ENCODE measurements at regions not wholly inside any gene's neighbourhood (a gene's known extent, or its start where the extent isn't known, plus 50 kb on each side); places are given as distances from the start of the nearest gene placed in this dataset.

GRCh38 chr12:75599061-75599460 lies 87.7 kb upstream of the KRR1 start:
- intact Hi-C loops (cut with DNase I, micrococcal nuclease), result no loop called here
- ATAC-seq (ENCODE audit: poor library complexity) (no peak), DNase-seq (no peak)
- H3K9me3 Mint-ChIP-seq, result no peaks in the 10 kb centered on the region
- Histone ChIP-seq H3K27me3 (ENCODE audit: control insufficient read depth in 1 of 2, insufficient read depth in 2 of 2, low read length in 2 of 2) (peaks cover 0 to 3% of the 10 kb centered on the region in 2 experiments), H3K4me3 (ENCODE audit: low read length) (no peak overlapping the region), H3K36me3 (ENCODE audit: insufficient read depth, low read length) (no peaks in the 10 kb centered on the region), H3K27ac (ENCODE audit: low read depth in 1 of 2, low read length in 2 of 2) (no peak overlapping the region), H3K9me3 (ENCODE audit: control insufficient read depth in 1 of 2, insufficient read depth in 1 of 2, low read length in 2 of 2) (no peaks in the 10 kb centered on the region), H3K4me1 (ENCODE audit: insufficient read depth, low read length) (no peaks in the 10 kb centered on the region)
- no peak overlapping the region for H3K27ac Mint-ChIP-seq
- H3K36me3 Mint-ChIP-seq (ENCODE audit: low read depth), result no peaks in the 10 kb centered on the region
- H3K27me3 Mint-ChIP-seq, result peaks cover 5% of the 10 kb centered on the region
- ChIA-PET POLR2A (no interaction called here), CTCF (interaction anchor here (0.5 to 1.5 kb wide), 2 partner anchors 15 to 416 kb away, joined by 3 read pairs; no protein-coding TSS in a partner anchor)
- no peak for TF ChIP-seq CTCF (IDR thresholded peaks at IDR 0.05)
- H3K4me3 Mint-ChIP-seq, result no peak overlapping the region
- H3K4me1 Mint-ChIP-seq (ENCODE audit: low read depth), result no peaks in the 10 kb centered on the region

GRCh38 chr12:75596406-75596805 lies 85.0 kb upstream of the KRR1 start:
- H3K27me3 ChIP-seq (ENCODE audit: control insufficient read depth in 1 of 2, insufficient read depth in 2 of 2, low read length in 2 of 2), result peaks cover 3 to 5% of the 10 kb centered on the region in 2 experiments
- Mint-ChIP-seq H3K36me3 (ENCODE audit: low read depth) (no peaks in the 10 kb centered on the region), H3K4me1 (ENCODE audit: low read depth) (no peaks in the 10 kb centered on the region), H3K9me3 (no peaks in the 10 kb centered on the region), H3K27ac (no peak overlapping the region), H3K4me3 (no peak overlapping the region), H3K27me3 (peaks cover 5% of the 10 kb centered on the region)
- no peaks in the 10 kb centered on the region for H3K36me3 ChIP-seq (ENCODE audit: insufficient read depth, low read length)
- DNase-seq, result no peak
- no peaks in the 10 kb centered on the region for H3K4me1 ChIP-seq (ENCODE audit: insufficient read depth, low read length)
- H3K27ac ChIP-seq (ENCODE audit: low read depth in 1 of 2, low read length in 2 of 2), result no peak overlapping the region
- H3K4me3 ChIP-seq (ENCODE audit: low read length), result no peak overlapping the region
- ChIA-PET CTCF (no interaction called here), POLR2A (no interaction called here)
- intact Hi-C loops (cut with DNase I, micrococcal nuclease), result no loop called here
- no peaks in the 10 kb centered on the region for H3K9me3 ChIP-seq (ENCODE audit: control insufficient read depth in 1 of 2, insufficient read depth in 1 of 2, low read length in 2 of 2)
- ATAC-seq (ENCODE audit: poor library complexity), result no peak
- no peak for TF ChIP-seq CTCF (IDR thresholded peaks at IDR 0.05)

- no peak overlapping the region for H3K4me3 ChIP-seq (ENCODE audit: low read length)
- TF ChIP-seq CTCF (IDR thresholded peaks at IDR 0.05), result no peak
- Mint-ChIP-seq H3K4me1 (ENCODE audit: low read depth) (no peaks in the 10 kb centered on the region), H3K27ac (no peak overlapping the region), H3K27me3 (no peaks in the 10 kb centered on the region), H3K9me3 (no peaks in the 10 kb centered on the region), H3K36me3 (ENCODE audit: low read depth) (no peaks in the 10 kb centered on the region), H3K4me3 (no peak overlapping the region)
- POLR2A ChIA-PET, result no interaction called here
- CTCF ChIA-PET, result no interaction called here
- DNase-seq (no peak), ATAC-seq (ENCODE audit: poor library complexity) (no peak)
- no peak overlapping the region for H3K27ac ChIP-seq (ENCODE audit: low read depth in 1 of 2, low read length in 2 of 2)
- intact Hi-C loops (cut with DNase I, micrococcal nuclease), result no loop called here
- no peaks in the 10 kb centered on the region for H3K9me3 ChIP-seq (ENCODE audit: control insufficient read depth in 1 of 2, insufficient read depth in 1 of 2, low read length in 2 of 2)
- no peaks in the 10 kb centered on the region for H3K36me3 ChIP-seq (ENCODE audit: insufficient read depth, low read length)
- H3K27me3 ChIP-seq (ENCODE audit: control insufficient read depth in 1 of 2, insufficient read depth in 2 of 2, low read length in 2 of 2), result peaks cover 3 to 5% of the 10 kb centered on the region in 2 experiments
- H3K4me1 ChIP-seq (ENCODE audit: insufficient read depth, low read length), result no peaks in the 10 kb centered on the region
These were observed 81.4 kb upstream of the KRR1 start for GRCh38 chr12:75592638-75593335.

All from CD4-positive, alpha-beta T cell (primary cell).